OCI-LY7 (cell line): ENCODE measurements at regions not wholly inside any gene's neighbourhood (a gene's known extent, or its start where the extent isn't known, plus 50 kb on each side); places are given as distances from the start of the nearest gene placed in this dataset.

Source experiments
- CTCF ChIP-seq: fragments of 200-600 bp; sonication (generic); conservative IDR thresholded peaks from 2 replicates; pipeline ENCODE4 v1.5.1; 2014; ENCODE audit warnings: mild to moderate bottlenecking, antibody characterized with exemption, low read length, moderate library complexity, mixed read lengths
- EZH2phosphoT487 ChIP-seq: fragments of 200-600 bp; sonication (generic); IDR thresholded peaks from 2 replicates; pipeline ENCODE4 v1.6.1; 2018; ENCODE audit warnings: low read depth, borderline replicate concordance, mild to moderate bottlenecking, mixed run types, antibody characterized with exemption, low read length, moderate library complexity, mixed read lengths

GRCh38 chr5:122584411-122585300, 190.2 kb upstream of the SNX2 start:
- TF ChIP-seq CTCF (no peak), EZH2phosphoT487 (no peak)
